Heart right ventricle (tissue), 16 donors: ENCODE measurements at regions not wholly inside any gene's neighbourhood (a gene's known extent, or its start where the extent isn't known, plus 50 kb on each side); places are given as distances from the start of the nearest gene placed in this dataset.

Experiments used
- ATAC-seq, 8 donors: fragments of 200-7000 bp; cut with Tn5 transposase; one replicate each; pipeline ENCODE4 v1.9.1; 2020; ENCODE audit warnings: mild to moderate bottlenecking in 8 of 8, moderate library complexity in 8 of 8, moderate number of reproducible peaks in 1 of 8
- DNase-seq, 2 donors: peaks; one replicate each; pipeline ENCODE4 v3.0.0-alpha.2; 2020
- H3K27ac ChIP-seq, 10 donors: fragments of 200-600 bp; sonication (generic) in 2 of 10; one replicate each; pipeline versions ENCODE4 v1.5.0 to v1.8.0; 2020 to 2022; ENCODE audit warnings: mild to moderate bottlenecking in 3 of 10
- H3K27me3 ChIP-seq, 7 donors: fragments of 200-600 bp; one replicate each; pipeline ENCODE4 v1.8.0; 2021 to 2022; ENCODE audit warnings: mild to moderate bottlenecking in 2 of 7
- H3K36me3 ChIP-seq, 9 donors: fragments of 200-600 bp; sonication (generic) in 1 of 9; one replicate each; pipeline versions ENCODE4 v1.5.0 to v1.8.0; 2020 to 2022; ENCODE audit warnings: mild to moderate bottlenecking in 2 of 9
- H3K4me1 ChIP-seq, 9 donors: fragments of 200-600 bp; sonication (generic) in 1 of 9; one replicate each; pipeline versions ENCODE4 v1.5.0 to v1.8.0; 2020 to 2022; ENCODE audit warnings: mild to moderate bottlenecking in 4 of 9
- H3K4me3 ChIP-seq, 10 donors: fragments of 200-600 bp; sonication (generic) in 2 of 10; one replicate each; pipeline versions ENCODE4 v1.5.0 to v1.8.0; 2020 to 2022; ENCODE audit warnings: mild to moderate bottlenecking in 7 of 10, moderate library complexity in 2 of 10
- H3K9me3 ChIP-seq, 11 donors: fragments of 200-600 bp in 10 of 11; sonication (generic) in 2 of 11; one replicate each; pipeline versions ENCODE4 v1.5.0 to v1.8.0; 2013 to 2022; ENCODE audit warnings: mild to moderate bottlenecking in 2 of 11, control low read depth in 1 of 11, moderate library complexity in 1 of 11
- WGBS, 2 donors: extraction: QIAGEN DNeasy Blood & Tissue Kit; methylation state at CpG; one replicate each; pipeline ENCODE4 v1.1.7; 2013; ENCODE audit warnings: inconsistent platforms in 1 of 2; 5-methylcytosine and 5-hydroxymethylcytosine counted together
- intact Hi-C, 10 donors: fragments of 100-400 bp; cut with DNase I; formaldehyde crosslinking; loops; one replicate each; pipeline versions ENCODE4 v1.11.1 to v1.14.2; 2022
- TF ChIP-seq, protein P1 (sequence below), 9 donors: fragments of 200-600 bp; sonication (generic) in 2 of 9; IDR thresholded peaks; one replicate each; pipeline versions ENCODE4 v1.5.0 to v1.8.0; 2021 to 2022; ENCODE audit warnings: antibody characterized with exemption in 9 of 9, mild to moderate bottlenecking in 5 of 9, moderate library complexity in 1 of 9
- donor health status: Arrhythmogenic right ventricular cardiomyopathy.
- donor health status: ischemic (EF 13 %, LVEDD 7.1; RV severe dilation, severe dysfunction).
- donor health status: healthy with polysubstance abuse.
- donor health status: DM: no; HTN: yes; CAD: no.
- donor health status: DM: no; HTN: no; CAD: no.
- donor health status: ischemic (EF 25% LVEDD 6.9; RV normal size, moderate dysfunction).
- donor health status: ischemic (EF 25% LVEDD 5.7; RV mildly dilated, moderate dysfunction).
- donor health status: healthy.
- donor health status: DM: yes; HTN: yes; CAD: no.
- donor health status: Ischemic cardiomyopathy.
- donor health status: ischemic (EF 35%, LVEDD 5.7; RV mildly dilated, moderate dysfunction).
- donor health status: nonischemic (EF 11% LVEDD 7.7; RV severe dilation, severe dysfunction).
- donor health status: DM: yes; HTN: yes; CAD: no.
- donor health status: PGD.
- donor health status: ischemic (EF 29% LVEDD 5.4; RV normal size, mild dysfunction).
- donor health status: nonischemic (EF 23%, LVEDD 6.1; RV moderate dilation, normal function).

DNA sequence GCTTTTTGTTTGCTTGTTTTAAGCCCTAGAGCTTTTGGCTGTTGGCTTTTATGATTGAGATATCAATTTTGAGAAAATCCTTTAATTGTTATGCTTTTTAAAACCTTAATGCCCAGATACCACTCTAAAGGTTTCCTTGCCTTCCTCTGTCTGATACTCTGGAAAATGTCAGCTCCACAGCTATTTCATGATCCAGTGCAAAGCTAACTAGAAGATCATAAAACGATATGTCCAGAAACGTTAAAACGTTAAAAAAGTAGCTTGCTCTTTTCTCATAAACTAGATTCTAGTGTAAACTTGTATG lies 189.5 kb upstream of the TENT5A start:
- Histone ChIP-seq H3K4me3 (no peak overlapping the region), H3K36me3 (no peaks in the 10 kb centered on the region), H3K27ac (no peak overlapping the region), H3K4me1 (peaks cover 0 to 25% (median 6%) of the 10 kb centered on the region in 9 donors), H3K9me3 (no peaks in the 10 kb centered on the region), H3K27me3 (no peaks in the 10 kb centered on the region)
- 91 to 94% methylated on average over 3 of the region's 3 CpGs for WGBS, 2 donors
- TF ChIP-seq, protein P1, sequence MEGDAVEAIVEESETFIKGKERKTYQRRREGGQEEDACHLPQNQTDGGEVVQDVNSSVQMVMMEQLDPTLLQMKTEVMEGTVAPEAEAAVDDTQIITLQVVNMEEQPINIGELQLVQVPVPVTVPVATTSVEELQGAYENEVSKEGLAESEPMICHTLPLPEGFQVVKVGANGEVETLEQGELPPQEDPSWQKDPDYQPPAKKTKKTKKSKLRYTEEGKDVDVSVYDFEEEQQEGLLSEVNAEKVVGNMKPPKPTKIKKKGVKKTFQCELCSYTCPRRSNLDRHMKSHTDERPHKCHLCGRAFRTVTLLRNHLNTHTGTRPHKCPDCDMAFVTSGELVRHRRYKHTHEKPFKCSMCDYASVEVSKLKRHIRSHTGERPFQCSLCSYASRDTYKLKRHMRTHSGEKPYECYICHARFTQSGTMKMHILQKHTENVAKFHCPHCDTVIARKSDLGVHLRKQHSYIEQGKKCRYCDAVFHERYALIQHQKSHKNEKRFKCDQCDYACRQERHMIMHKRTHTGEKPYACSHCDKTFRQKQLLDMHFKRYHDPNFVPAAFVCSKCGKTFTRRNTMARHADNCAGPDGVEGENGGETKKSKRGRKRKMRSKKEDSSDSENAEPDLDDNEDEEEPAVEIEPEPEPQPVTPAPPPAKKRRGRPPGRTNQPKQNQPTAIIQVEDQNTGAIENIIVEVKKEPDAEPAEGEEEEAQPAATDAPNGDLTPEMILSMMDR (IDR thresholded peaks at IDR 0.05): no peak
- DNase-seq (no peak), ATAC-seq (no peak)
- intact Hi-C loops: no loop called here

DNA sequence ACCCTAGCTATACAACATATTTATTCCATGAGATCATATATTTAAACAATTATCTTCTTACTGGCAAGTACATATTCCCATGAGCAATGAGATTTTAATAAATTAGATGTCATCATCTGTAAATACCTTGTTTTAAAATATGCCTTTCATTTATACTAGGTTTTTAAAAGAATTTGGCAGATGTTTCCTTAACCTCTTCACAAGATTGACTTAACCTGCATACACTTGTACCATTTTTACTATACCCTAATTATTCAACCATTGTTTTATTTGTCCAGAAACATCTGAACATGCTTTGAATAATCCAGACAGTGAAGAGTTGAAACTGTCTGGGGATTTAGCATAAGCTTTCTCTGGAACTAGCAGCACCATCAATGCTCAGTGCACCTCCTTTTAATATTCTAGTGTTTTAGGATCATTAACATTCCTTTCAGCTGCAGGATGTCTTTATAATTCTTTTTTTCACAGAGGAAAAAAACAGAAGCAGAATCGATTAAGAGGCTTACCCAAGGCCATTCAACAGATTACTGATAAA lies 188.0 kb upstream of the TENT5A start:
- DNase-seq (no peak), ATAC-seq (no peak)
- intact Hi-C loops: no loop called here
- WGBS, 2 donors: 49 to 60% methylated on average over 1 of the region's 1 CpG
- H3K9me3 ChIP-seq: no peaks in the 10 kb centered on the region
- H3K36me3 ChIP-seq: no peaks in the 10 kb centered on the region
- no peak overlapping the region for H3K4me3 ChIP-seq
- no peak overlapping the region for H3K27ac ChIP-seq
- H3K27me3 ChIP-seq: no peaks in the 10 kb centered on the region
- TF ChIP-seq, protein P1 (IDR thresholded peaks at IDR 0.05): no peak
- peaks cover 0 to 25% (median 6%) of the 10 kb centered on the region in 9 donors for H3K4me1 ChIP-seq

DNA sequence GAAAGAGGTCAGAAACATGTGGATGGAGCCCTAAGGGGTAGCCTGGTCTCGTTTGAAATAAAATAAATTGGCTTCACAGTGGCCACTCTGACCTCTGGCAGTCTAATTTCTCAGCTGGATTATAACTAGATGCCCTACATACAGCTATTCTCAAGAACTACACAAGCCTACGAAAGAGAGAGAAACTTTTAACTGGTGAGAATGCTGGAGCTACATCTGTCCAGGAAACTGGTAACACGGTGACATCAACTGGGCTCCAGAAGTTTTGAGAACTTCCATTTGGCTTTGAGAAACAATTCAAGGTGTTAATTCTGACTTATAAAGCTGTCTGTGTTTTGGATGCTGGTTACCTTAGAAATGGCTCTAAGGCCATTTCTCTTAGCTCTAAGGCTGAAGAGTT lies 187.3 kb upstream of the TENT5A start:
- DNase-seq: no peak
- H3K9me3 ChIP-seq: no peaks in the 10 kb centered on the region
- TF ChIP-seq, protein P1 (IDR thresholded peaks at IDR 0.05): no peak
- H3K27me3 ChIP-seq: no peaks in the 10 kb centered on the region
- 56 to 66% methylated on average over 3 of the region's 3 CpGs for WGBS, 2 donors
- no peak overlapping the region for H3K4me3 ChIP-seq
- intact Hi-C loops: no loop called here
- peaks cover 0 to 25% (median 6%) of the 10 kb centered on the region in 9 donors for H3K4me1 ChIP-seq
- peak in 2 of 8 donors; percentile 11 to 37 for ATAC-seq
- no peaks in the 10 kb centered on the region for H3K36me3 ChIP-seq
- H3K27ac ChIP-seq: peak overlapping the region in 3 of 10 donors; percentile 0 to 24 (median 13)

DNA sequence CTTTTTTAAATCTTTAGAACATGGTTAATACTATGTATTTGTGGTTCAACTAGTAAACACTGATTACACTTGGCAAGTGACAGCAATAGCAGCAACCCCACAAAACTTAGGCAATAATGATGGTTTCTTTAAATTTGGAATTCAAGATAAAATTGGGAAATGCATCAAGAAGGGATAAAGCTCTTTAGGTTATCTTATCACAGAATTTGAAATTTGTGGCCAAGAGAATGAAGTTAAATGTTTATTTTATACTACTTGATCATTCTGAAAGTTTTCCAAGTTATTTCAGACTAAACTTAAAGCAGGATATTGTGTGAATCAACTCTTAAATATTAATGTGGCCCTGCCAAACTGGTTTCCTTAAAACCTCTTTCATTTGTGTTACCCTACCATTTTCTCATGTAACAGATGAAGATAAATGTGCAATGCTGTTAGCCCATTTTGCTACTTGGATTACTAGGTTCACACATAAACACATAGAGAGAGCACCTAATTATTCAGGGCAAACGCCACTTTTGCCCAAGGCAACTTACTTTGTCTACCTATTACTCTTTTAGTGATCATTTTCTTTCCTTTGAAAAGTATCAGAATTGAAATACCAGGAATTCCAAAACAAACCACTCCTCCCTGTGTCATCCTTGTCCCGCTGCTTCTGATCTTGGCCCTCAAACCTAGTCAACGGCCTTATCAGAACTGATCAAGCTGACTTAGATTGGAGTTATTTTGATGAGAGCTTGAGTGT lies 186.7 kb upstream of the TENT5A start:
- intact Hi-C loops: no loop called here
- TF ChIP-seq, protein P1 (IDR thresholded peaks at IDR 0.05): no peak
- ATAC-seq (no peak), DNase-seq (no peak)
- 62 to 70% methylated on average over 3 of the region's 3 CpGs for WGBS, 2 donors
- Histone ChIP-seq H3K27me3 (no peaks in the 10 kb centered on the region), H3K9me3 (no peaks in the 10 kb centered on the region), H3K27ac (peak overlapping the region in 3 of 10 donors; percentile 0 to 24 (median 13)), H3K4me3 (no peak overlapping the region), H3K36me3 (no peaks in the 10 kb centered on the region), H3K4me1 (peaks cover 0 to 25% (median 6%) of the 10 kb centered on the region in 9 donors)
